Gastroesophageal sphincter (tissue), 4 donors: ENCODE measurements at regions not wholly inside any gene's neighbourhood (a gene's known extent, or its start where the extent isn't known, plus 50 kb on each side); places are given as distances from the start of the nearest gene placed in this dataset.

Experiments
- ATAC-seq: fragments of 150-250 bp; one replicate; pipeline ENCODE4 v1.9.1; 2016; ENCODE audit warnings: mild to moderate bottlenecking, moderate library complexity
- H3K27ac ChIP-seq, 4 donors: fragments of 200-600 bp; sonication (generic) in 3 of 4; 1 replicate in 3 of 4; 2 replicates in 1 of 4; pipeline ENCODE4 v1.5.1; 2016 to 2019
- H3K27me3 ChIP-seq: fragments of 200-600 bp; sonication (generic); one replicate; pipeline ENCODE4 v1.5.1; 2019
- H3K36me3 ChIP-seq, 2 donors: fragments of 200-600 bp; sonication (generic); one replicate each; pipeline ENCODE4 v1.5.1; 2019; ENCODE audit warnings: control low read depth in 1 of 2
- H3K4me1 ChIP-seq, 3 donors: fragments of 200-600 bp; sonication (generic); 1 replicate in 2 of 3; 2 replicates in 1 of 3; pipeline ENCODE4 v1.5.1; 2016 to 2019; ENCODE audit warnings: control low read depth in 2 of 3
- H3K4me3 ChIP-seq, 2 donors: fragments of 200-600 bp; sonication (generic); one replicate each; pipeline ENCODE4 v1.5.1; 2019; ENCODE audit warnings: mild to moderate bottlenecking in 1 of 2, moderate library complexity in 1 of 2
- H3K9me3 ChIP-seq, 3 donors: fragments of 200-600 bp; sonication (generic); one replicate each; pipeline ENCODE4 v1.5.1; 2017 to 2019; ENCODE audit warnings: control low read depth in 2 of 3
- CTCF ChIP-seq, 4 experiments: fragments of 200-600 bp in 2 of 4; fragments of 450-650 bp in 2 of 4; sonication (generic) in 1 of 4; IDR thresholded peaks; one replicate each; pipeline ENCODE4 v1.5.1; 2017 to 2019; ENCODE audit warnings: antibody characterized with exemption in 4 of 4, mild to moderate bottlenecking in 2 of 4, moderate library complexity in 2 of 4
- EP300 ChIP-seq: sonication (generic); formaldehyde crosslinking; IDR thresholded peaks from one replicate; pipeline ENCODE4 v1.6.1; 2017; ENCODE audit warnings: antibody characterized with exemption, mild to moderate bottlenecking
- POLR2A ChIP-seq, 2 donors: fragments of 450-650 bp; IDR thresholded peaks; one replicate each; pipeline ENCODE4 v1.6.1; 2017; ENCODE audit warnings: antibody characterized with exemption in 2 of 2, mild to moderate bottlenecking in 2 of 2, moderate library complexity in 1 of 2
- POLR2AphosphoS5 ChIP-seq: sonication (generic); formaldehyde crosslinking; IDR thresholded peaks from one replicate; pipeline ENCODE4 v1.6.1; 2017; ENCODE audit warnings: antibody characterized with exemption
- WGBS, 2 donors: methylation state at CpG; one replicate each; pipeline ENCODE4 v1.1.5; 2018; ENCODE audit warnings: low coverage in 1 of 2; 5-methylcytosine and 5-hydroxymethylcytosine counted together

GRCh38 chr17:53668854-53669253, 153.9 kb upstream of the KIF2B start:
- H3K27me3 ChIP-seq: no peaks in the 10 kb centered on the region
- H3K4me1 ChIP-seq: no peaks in the 10 kb centered on the region
- TF ChIP-seq EP300 (no peak), POLR2AphosphoS5 (no peak), POLR2A (IDR thresholded peaks at IDR 0.05) (no peak), CTCF (IDR thresholded peaks at IDR 0.05) (no peak)
- ATAC-seq: no peak
- H3K4me3 ChIP-seq: no peak overlapping the region
- H3K9me3 ChIP-seq: peaks cover 0 to 5% (median 0%) of the 10 kb centered on the region in 3 donors
- H3K36me3 ChIP-seq: no peaks in the 10 kb centered on the region
- no peak overlapping the region for H3K27ac ChIP-seq
- WGBS, 2 donors: 29 to 36% methylated on average over 1 of the region's 1 CpG

GRCh38 chr17:53662608-53663007, 160.1 kb upstream of the KIF2B start:
- H3K27me3 ChIP-seq: no peaks in the 10 kb centered on the region
- peaks cover 0 to 5% (median 0%) of the 10 kb centered on the region in 3 donors for H3K9me3 ChIP-seq
- H3K36me3 ChIP-seq: no peaks in the 10 kb centered on the region
- no peak overlapping the region for H3K27ac ChIP-seq
- no peaks in the 10 kb centered on the region for H3K4me1 ChIP-seq
- ATAC-seq: no peak
- no peak overlapping the region for H3K4me3 ChIP-seq
- TF ChIP-seq EP300: no peak
- no peak for TF ChIP-seq POLR2A (IDR thresholded peaks at IDR 0.05)
- TF ChIP-seq CTCF (IDR thresholded peaks at IDR 0.05): no peak
- no peak for TF ChIP-seq POLR2AphosphoS5
- WGBS, 2 donors: 74% methylated on average over 1 of the region's 1 CpG; no CpG with 5 or more reads in 1 of the 2 donors

GRCh38 chr17:53659181-53659580, 163.5 kb upstream of the KIF2B start:
- TF ChIP-seq POLR2AphosphoS5 (no peak), CTCF (IDR thresholded peaks at IDR 0.05) (no peak), EP300 (no peak), POLR2A (IDR thresholded peaks at IDR 0.05) (no peak)
- no peak overlapping the region for H3K4me3 ChIP-seq
- no peak overlapping the region for H3K27ac ChIP-seq
- WGBS, 2 donors: 67 to 78% methylated on average over 1 of the region's 1 CpG
- no peaks in the 10 kb centered on the region for H3K36me3 ChIP-seq
- no peaks in the 10 kb centered on the region for H3K9me3 ChIP-seq
- no peak for ATAC-seq
- H3K27me3 ChIP-seq: no peaks in the 10 kb centered on the region
- H3K4me1 ChIP-seq: no peaks in the 10 kb centered on the region

- no peaks in the 10 kb centered on the region for H3K36me3 ChIP-seq
- 50% methylated on average over 1 of the region's 1 CpG; no CpG with 5 or more reads in 1 of the 2 donors for WGBS, 2 donors
- no peaks in the 10 kb centered on the region for H3K27me3 ChIP-seq
- ATAC-seq: no peak
- TF ChIP-seq POLR2A (IDR thresholded peaks at IDR 0.05) (no peak), POLR2AphosphoS5 (no peak), EP300 (no peak), CTCF (IDR thresholded peaks at IDR 0.05) (no peak)
- no peaks in the 10 kb centered on the region for H3K4me1 ChIP-seq
- no peak overlapping the region for H3K4me3 ChIP-seq
- H3K9me3 ChIP-seq: no peaks in the 10 kb centered on the region
- no peak overlapping the region for H3K27ac ChIP-seq
Measured at GRCh38 chr17:53655591-53655990, 167.1 kb upstream of the KIF2B start.

- ATAC-seq: no peak
- H3K9me3 ChIP-seq: peaks cover 0 to 14% (median 0%) of the 10 kb centered on the region in 3 donors
- 80 to 93% methylated on average over 1 of the region's 1 CpG for WGBS, 2 donors
Measured at GRCh38 chr17:53649201-53649600, 173.5 kb upstream of the KIF2B start.

More at GRCh38 chr17:53649201-53649600, 173.5 kb upstream of the KIF2B start:
- TF ChIP-seq POLR2A (IDR thresholded peaks at IDR 0.05) (no peak), CTCF (IDR thresholded peaks at IDR 0.05) (no peak), POLR2AphosphoS5 (no peak), EP300 (no peak)
- Histone ChIP-seq H3K27ac (no peak overlapping the region), H3K36me3 (no peaks in the 10 kb centered on the region), H3K4me1 (no peaks in the 10 kb centered on the region), H3K4me3 (no peak overlapping the region), H3K27me3 (no peaks in the 10 kb centered on the region)
